ENCODE measurements at regions not wholly inside any gene's neighbourhood (a gene's known extent, or its start where the extent isn't known, plus 50 kb on each side); places are given as distances from the start of the nearest gene placed in this dataset.

- no peak overlapping the region for H3K27ac ChIP-seq
- H3K9me3 ChIP-seq: no peaks in the 10 kb centered on the region
- no peaks in the 10 kb centered on the region for H3K27me3 ChIP-seq
- no peak overlapping the region for H3K4me3 ChIP-seq
- no peak for ATAC-seq (ENCODE audit: low FRiP score in 2 of 2)
- no peaks in the 10 kb centered on the region for H3K36me3 ChIP-seq
- TF ChIP-seq POLR2A (IDR thresholded peaks at IDR 0.05) (no peak), POLR2AphosphoS5 (IDR thresholded peaks at IDR 0.05) (no peak), CTCF (IDR thresholded peaks at IDR 0.05) (no peak), EP300 (IDR thresholded peaks at IDR 0.05) (no peak)
- H3K4me1 ChIP-seq: no peaks in the 10 kb centered on the region
- WGBS, 2 donors: 41 to 50% methylated on average over 1 of the region's 1 CpG
- DNase-seq: no peak
Measured at GRCh38 chr3:82416830-82417229, 655.4 kb upstream of the GBE1 start.

GRCh38 chr3:82416349-82416748 lies 654.9 kb upstream of the GBE1 start:
- DNase-seq (no peak), ATAC-seq (ENCODE audit: low FRiP score in 2 of 2) (no peak)
- no peaks in the 10 kb centered on the region for H3K27me3 ChIP-seq
- TF ChIP-seq POLR2A (IDR thresholded peaks at IDR 0.05) (no peak), POLR2AphosphoS5 (IDR thresholded peaks at IDR 0.05) (no peak)
- no peaks in the 10 kb centered on the region for H3K36me3 ChIP-seq
- H3K27ac ChIP-seq: no peak overlapping the region
- WGBS, 2 donors: 81 to 82% methylated on average over 1 of the region's 1 CpG
- H3K9me3 ChIP-seq: no peaks in the 10 kb centered on the region
- H3K4me3 ChIP-seq: no peak overlapping the region
- no peaks in the 10 kb centered on the region for H3K4me1 ChIP-seq

- WGBS, 2 donors: 73 to 84% methylated on average over 2 of the region's 2 CpGs
- Histone ChIP-seq H3K27me3 (no peaks in the 10 kb centered on the region), H3K27ac (no peak overlapping the region), H3K4me3 (no peak overlapping the region), H3K9me3 (no peaks in the 10 kb centered on the region), H3K4me1 (no peaks in the 10 kb centered on the region), H3K36me3 (no peaks in the 10 kb centered on the region)
- TF ChIP-seq EP300 (IDR thresholded peaks at IDR 0.05) (no peak), POLR2A (IDR thresholded peaks at IDR 0.05) (no peak), CTCF (IDR thresholded peaks at IDR 0.05) (no peak), POLR2AphosphoS5 (IDR thresholded peaks at IDR 0.05) (no peak)
- ATAC-seq (ENCODE audit: low FRiP score in 2 of 2) (no peak), DNase-seq (no peak)
Measured at GRCh38 chr3:82413171-82413570, 651.7 kb upstream of the GBE1 start.

- no peak for TF ChIP-seq EP300 (IDR thresholded peaks at IDR 0.05)
- TF ChIP-seq POLR2A (IDR thresholded peaks at IDR 0.05): no peak
- no peak for TF ChIP-seq POLR2AphosphoS5 (IDR thresholded peaks at IDR 0.05)
- no peak for TF ChIP-seq CTCF (IDR thresholded peaks at IDR 0.05)
- Histone ChIP-seq H3K27me3 (no peaks in the 10 kb centered on the region), H3K4me1 (no peaks in the 10 kb centered on the region), H3K36me3 (no peaks in the 10 kb centered on the region), H3K27ac (no peak overlapping the region), H3K9me3 (no peaks in the 10 kb centered on the region), H3K4me3 (no peak overlapping the region)
- no peak for DNase-seq
- ATAC-seq (ENCODE audit: low FRiP score in 2 of 2): no peak
Measured at GRCh38 chr3:82410366-82410765, 648.9 kb upstream of the GBE1 start.

- WGBS, 2 donors: 56 to 62% methylated on average over 1 of the region's 1 CpG
- H3K27ac ChIP-seq: no peak overlapping the region
Measured at GRCh38 chr3:82409842-82410241, 648.4 kb upstream of the GBE1 start.

More at GRCh38 chr3:82409842-82410241, 648.4 kb upstream of the GBE1 start:
- Histone ChIP-seq H3K9me3 (no peaks in the 10 kb centered on the region), H3K36me3 (no peaks in the 10 kb centered on the region), H3K4me1 (no peaks in the 10 kb centered on the region), H3K27me3 (no peaks in the 10 kb centered on the region), H3K4me3 (no peak overlapping the region)
- DNase-seq (no peak), ATAC-seq (ENCODE audit: low FRiP score in 2 of 2) (no peak)
- TF ChIP-seq POLR2A (IDR thresholded peaks at IDR 0.05): no peak
- no peak for TF ChIP-seq EP300 (IDR thresholded peaks at IDR 0.05)
- TF ChIP-seq CTCF (IDR thresholded peaks at IDR 0.05): no peak
- TF ChIP-seq POLR2AphosphoS5 (IDR thresholded peaks at IDR 0.05): no peak

Data from upper lobe of left lung (tissue), 6 donors.